Panc1 (cell line): ENCODE measurements at regions not wholly inside any gene's neighbourhood (a gene's known extent, or its start where the extent isn't known, plus 50 kb on each side); places are given as distances from the start of the nearest gene placed in this dataset.

ENCODE experiments used
- CTCF ChIP-seq: fragments of 450-650 bp; IDR thresholded peaks from 2 replicates; pipeline ENCODE4 v1.5.1; 2017; ENCODE audit warnings: mild to moderate bottlenecking
- POLR2AphosphoS5 ChIP-seq: IDR thresholded peaks from 2 replicates; pipeline ENCODE4 v1.6.1; 2012; ENCODE audit warnings: mild to moderate bottlenecking, low read depth, low read length, moderate library complexity

- TF ChIP-seq CTCF, result no peak
- TF ChIP-seq POLR2AphosphoS5, result no peak
Measured at GRCh38 chr20:22841846-22842245, 193.3 kb upstream of the SSTR4 start.
